Ishikawa (cell line): ENCODE measurements at regions not wholly inside any gene's neighbourhood (a gene's known extent, or its start where the extent isn't known, plus 50 kb on each side); places are given as distances from the start of the nearest gene placed in this dataset.

Source experiments
- CEBPB ChIP-seq: IDR thresholded peaks from 2 replicates; pipeline ENCODE4 v1.6.1; 2012
- CREB1 ChIP-seq: IDR thresholded peaks from 2 replicates; pipeline ENCODE4 v1.6.1; 2012; ENCODE audit warnings: low read depth
- EGR1 ChIP-seq: IDR thresholded peaks from 2 replicates; pipeline ENCODE4 v1.6.1; 2012
- EP300 ChIP-seq: IDR thresholded peaks from 2 replicates; pipeline ENCODE4 v1.6.1; 2012; ENCODE audit warnings: borderline replicate concordance
- FOXM1 ChIP-seq: IDR thresholded peaks from 2 replicates; pipeline ENCODE4 v1.6.1; 2012; ENCODE audit warnings: low read depth, borderline replicate concordance
- NFIC ChIP-seq: IDR thresholded peaks from 2 replicates; pipeline ENCODE4 v1.6.1; 2012
- RAD21 ChIP-seq: IDR thresholded peaks from 2 replicates; pipeline ENCODE4 v1.6.1; 2012; ENCODE audit warnings: low read depth
- TAF1 ChIP-seq: IDR thresholded peaks from 2 replicates; pipeline ENCODE4 v1.6.1; 2012; ENCODE audit warnings: low read depth, mild to moderate bottlenecking
- TCF12 ChIP-seq: IDR thresholded peaks from 2 replicates; pipeline ENCODE4 v1.6.1; 2012; ENCODE audit warnings: low read depth
- TEAD4 ChIP-seq: IDR thresholded peaks from 2 replicates; pipeline ENCODE4 v1.6.1; 2012
- YY1 ChIP-seq: IDR thresholded peaks from 2 replicates; pipeline ENCODE4 v1.6.1; 2012; ENCODE audit warnings: low read depth
- ZBTB7A ChIP-seq: IDR thresholded peaks from 2 replicates; pipeline ENCODE4 v1.6.1; 2012; ENCODE audit warnings: low read depth
- TF ChIP-seq, protein P1 (sequence below): IDR thresholded peaks from 2 replicates; pipeline ENCODE4 v1.6.1; 2012
- TF ChIP-seq, protein P2 (sequence below): IDR thresholded peaks from 2 replicates; pipeline ENCODE4 v1.6.1; 2012
- TF ChIP-seq, protein P3 (sequence below): IDR thresholded peaks from 2 replicates; pipeline ENCODE4 v1.6.1; 2012; ENCODE audit warnings: low read depth, mild to moderate bottlenecking

GRCh38 chrX:82723806-82724205, 784.3 kb upstream of the POU3F4 start:
- TF ChIP-seq, protein P1, sequence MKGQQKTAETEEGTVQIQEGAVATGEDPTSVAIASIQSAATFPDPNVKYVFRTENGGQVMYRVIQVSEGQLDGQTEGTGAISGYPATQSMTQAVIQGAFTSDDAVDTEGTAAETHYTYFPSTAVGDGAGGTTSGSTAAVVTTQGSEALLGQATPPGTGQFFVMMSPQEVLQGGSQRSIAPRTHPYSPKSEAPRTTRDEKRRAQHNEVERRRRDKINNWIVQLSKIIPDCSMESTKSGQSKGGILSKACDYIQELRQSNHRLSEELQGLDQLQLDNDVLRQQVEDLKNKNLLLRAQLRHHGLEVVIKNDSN, result no peak
- TF ChIP-seq TEAD4, result no peak
- TF ChIP-seq CREB1, result no peak
- no peak for TF ChIP-seq TAF1
- no peak for TF ChIP-seq ZBTB7A
- no peak for TF ChIP-seq FOXM1
- TF ChIP-seq NFIC, result no peak
- no peak for TF ChIP-seq EP300
- TF ChIP-seq CEBPB, result no peak
- no peak for TF ChIP-seq YY1
- TF ChIP-seq, protein P2, sequence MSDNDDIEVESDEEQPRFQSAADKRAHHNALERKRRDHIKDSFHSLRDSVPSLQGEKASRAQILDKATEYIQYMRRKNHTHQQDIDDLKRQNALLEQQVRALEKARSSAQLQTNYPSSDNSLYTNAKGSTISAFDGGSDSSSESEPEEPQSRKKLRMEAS, result no peak
- TF ChIP-seq RAD21, result no peak

GRCh38 chrX:82727436-82727835, 780.7 kb upstream of the POU3F4 start:
- peak; percentile 93 for TF ChIP-seq TEAD4
- peak; percentile 67; the same call in 1 of the 2 replicates for TF ChIP-seq EP300
- peak; percentile 65 for TF ChIP-seq TCF12
- peak; percentile 68 for TF ChIP-seq NFIC

GRCh38 chrX:82732861-82733260, 775.2 kb upstream of the POU3F4 start:
- TF ChIP-seq EP300, result no peak
- TF ChIP-seq, protein P2, result no peak
- TF ChIP-seq, protein P1, result no peak
- no peak for TF ChIP-seq RAD21

DNA sequence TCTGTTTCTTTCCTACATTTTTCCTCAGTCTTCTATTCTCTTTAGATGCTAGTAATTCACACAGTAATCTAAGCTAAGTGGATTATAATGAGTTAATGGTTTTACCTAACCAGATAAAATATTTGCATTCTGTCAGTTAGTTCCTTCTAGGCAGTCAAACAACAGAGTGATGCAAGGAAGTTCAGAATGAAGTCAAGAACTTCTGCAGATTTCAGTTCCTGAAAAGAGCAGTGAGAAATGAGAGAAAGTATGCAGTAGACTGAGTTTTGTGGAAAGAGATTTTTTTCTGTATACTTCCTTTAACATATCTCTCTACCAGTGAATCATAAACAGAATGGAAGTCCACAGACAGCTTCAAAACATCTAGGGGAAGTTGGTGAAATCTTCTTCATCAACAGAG, 774.0 kb upstream of the POU3F4 start:
- TF ChIP-seq YY1 (no peak), CREB1 (no peak)
- TF ChIP-seq, protein P2, result no peak
- TF ChIP-seq, protein P3, sequence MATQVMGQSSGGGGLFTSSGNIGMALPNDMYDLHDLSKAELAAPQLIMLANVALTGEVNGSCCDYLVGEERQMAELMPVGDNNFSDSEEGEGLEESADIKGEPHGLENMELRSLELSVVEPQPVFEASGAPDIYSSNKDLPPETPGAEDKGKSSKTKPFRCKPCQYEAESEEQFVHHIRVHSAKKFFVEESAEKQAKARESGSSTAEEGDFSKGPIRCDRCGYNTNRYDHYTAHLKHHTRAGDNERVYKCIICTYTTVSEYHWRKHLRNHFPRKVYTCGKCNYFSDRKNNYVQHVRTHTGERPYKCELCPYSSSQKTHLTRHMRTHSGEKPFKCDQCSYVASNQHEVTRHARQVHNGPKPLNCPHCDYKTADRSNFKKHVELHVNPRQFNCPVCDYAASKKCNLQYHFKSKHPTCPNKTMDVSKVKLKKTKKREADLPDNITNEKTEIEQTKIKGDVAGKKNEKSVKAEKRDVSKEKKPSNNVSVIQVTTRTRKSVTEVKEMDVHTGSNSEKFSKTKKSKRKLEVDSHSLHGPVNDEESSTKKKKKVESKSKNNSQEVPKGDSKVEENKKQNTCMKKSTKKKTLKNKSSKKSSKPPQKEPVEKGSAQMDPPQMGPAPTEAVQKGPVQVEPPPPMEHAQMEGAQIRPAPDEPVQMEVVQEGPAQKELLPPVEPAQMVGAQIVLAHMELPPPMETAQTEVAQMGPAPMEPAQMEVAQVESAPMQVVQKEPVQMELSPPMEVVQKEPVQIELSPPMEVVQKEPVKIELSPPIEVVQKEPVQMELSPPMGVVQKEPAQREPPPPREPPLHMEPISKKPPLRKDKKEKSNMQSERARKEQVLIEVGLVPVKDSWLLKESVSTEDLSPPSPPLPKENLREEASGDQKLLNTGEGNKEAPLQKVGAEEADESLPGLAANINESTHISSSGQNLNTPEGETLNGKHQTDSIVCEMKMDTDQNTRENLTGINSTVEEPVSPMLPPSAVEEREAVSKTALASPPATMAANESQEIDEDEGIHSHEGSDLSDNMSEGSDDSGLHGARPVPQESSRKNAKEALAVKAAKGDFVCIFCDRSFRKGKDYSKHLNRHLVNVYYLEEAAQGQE, result no peak

DNA sequence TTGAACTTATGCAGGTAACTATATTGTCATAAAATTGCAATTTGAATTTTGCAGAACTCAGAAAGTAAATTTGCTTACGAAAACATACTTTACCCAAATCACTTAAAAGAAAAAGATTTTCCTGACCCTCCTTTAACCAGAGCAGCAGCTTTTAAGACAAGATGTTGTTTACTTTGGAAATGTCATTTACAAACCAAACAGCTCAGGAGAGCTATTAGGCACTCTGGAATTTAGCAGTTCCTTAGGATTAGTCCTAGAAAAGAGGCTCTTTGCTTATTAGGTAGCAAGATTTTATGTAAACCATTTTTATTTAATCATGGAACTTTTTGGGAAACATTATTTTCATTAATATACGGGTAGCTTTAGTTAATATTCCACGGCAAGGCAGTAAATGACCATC, 765.7 kb upstream of the POU3F4 start:
- TF ChIP-seq CREB1 (no peak), TAF1 (no peak), NFIC (no peak), ZBTB7A (no peak), EP300 (no peak), TEAD4 (no peak), EGR1 (no peak), TCF12 (no peak), RAD21 (no peak), YY1 (no peak), CEBPB (no peak), FOXM1 (no peak)
- TF ChIP-seq, protein P3, result no peak
- TF ChIP-seq, protein P2, result no peak
- TF ChIP-seq, protein P1, result no peak

GRCh38 chrX:82748906-82749505, 759.1 kb upstream of the POU3F4 start:
- TF ChIP-seq, protein P2, result no peak
- no peak for TF ChIP-seq CEBPB
- TF ChIP-seq TEAD4, result peak; percentile 53
